BE2C (cell line): ENCODE measurements at regions not wholly inside any gene's neighbourhood (a gene's known extent, or its start where the extent isn't known, plus 50 kb on each side); places are given as distances from the start of the nearest gene placed in this dataset.

Source experiments
- DNase-seq: peaks from one replicate; pipeline ENCODE4 v3.0.0-alpha.2; 2020
- H3K27me3 ChIP-seq: fragments of 250-450 bp; sonication (Bioruptor Pico); 2 replicates; pipeline ENCODE4 v1.5.1; 2020; ENCODE audit warnings: mild to moderate bottlenecking
- H3K36me3 ChIP-seq: fragments of 250-450 bp; sonication (Bioruptor Pico); 2 replicates; pipeline ENCODE4 v1.5.1; 2020; ENCODE audit warnings: mild to moderate bottlenecking
- H3K4me1 ChIP-seq: fragments of 250-450 bp; sonication (Bioruptor Pico); 2 replicates; pipeline ENCODE4 v1.5.1; 2020
- H3K4me3 ChIP-seq: 2 replicates; pipeline ENCODE4 v1.5.1; 2011; ENCODE audit warnings: low read depth, low read length
- H3K9me3 ChIP-seq: fragments of 250-450 bp; sonication (Bioruptor Pico); 2 replicates; pipeline ENCODE4 v1.5.1; 2020
- TF ChIP-seq, protein P1 (sequence below): IDR thresholded peaks from 2 replicates; pipeline ENCODE4 v1.5.1; 2012; ENCODE audit warnings: mild to moderate bottlenecking, low read depth, low read length

DNA sequence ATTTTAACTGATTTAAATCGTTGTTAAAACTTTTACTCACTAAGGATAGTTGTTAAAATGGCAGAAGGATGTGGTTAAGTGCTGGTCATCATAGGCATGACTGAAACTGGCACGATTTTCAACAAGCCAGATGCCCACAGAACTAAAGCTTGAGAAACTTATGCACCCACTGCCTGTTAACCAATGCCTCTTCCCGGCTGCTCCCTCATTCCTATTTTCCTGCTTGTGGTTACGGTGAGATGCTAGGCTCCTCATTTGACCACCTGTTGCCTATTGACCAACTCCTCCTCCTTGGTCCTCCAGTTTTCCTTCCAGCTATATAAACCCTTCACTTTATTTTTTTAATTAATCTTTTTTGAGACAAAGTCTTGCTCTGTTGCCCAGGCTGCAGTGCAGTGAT is 238.7 kb downstream of the TFCP2L1 start:
- no peak for DNase-seq
- TF ChIP-seq, protein P1, sequence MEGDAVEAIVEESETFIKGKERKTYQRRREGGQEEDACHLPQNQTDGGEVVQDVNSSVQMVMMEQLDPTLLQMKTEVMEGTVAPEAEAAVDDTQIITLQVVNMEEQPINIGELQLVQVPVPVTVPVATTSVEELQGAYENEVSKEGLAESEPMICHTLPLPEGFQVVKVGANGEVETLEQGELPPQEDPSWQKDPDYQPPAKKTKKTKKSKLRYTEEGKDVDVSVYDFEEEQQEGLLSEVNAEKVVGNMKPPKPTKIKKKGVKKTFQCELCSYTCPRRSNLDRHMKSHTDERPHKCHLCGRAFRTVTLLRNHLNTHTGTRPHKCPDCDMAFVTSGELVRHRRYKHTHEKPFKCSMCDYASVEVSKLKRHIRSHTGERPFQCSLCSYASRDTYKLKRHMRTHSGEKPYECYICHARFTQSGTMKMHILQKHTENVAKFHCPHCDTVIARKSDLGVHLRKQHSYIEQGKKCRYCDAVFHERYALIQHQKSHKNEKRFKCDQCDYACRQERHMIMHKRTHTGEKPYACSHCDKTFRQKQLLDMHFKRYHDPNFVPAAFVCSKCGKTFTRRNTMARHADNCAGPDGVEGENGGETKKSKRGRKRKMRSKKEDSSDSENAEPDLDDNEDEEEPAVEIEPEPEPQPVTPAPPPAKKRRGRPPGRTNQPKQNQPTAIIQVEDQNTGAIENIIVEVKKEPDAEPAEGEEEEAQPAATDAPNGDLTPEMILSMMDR, result no peak
- no peaks in the 10 kb centered on the region for H3K36me3 ChIP-seq

DNA sequence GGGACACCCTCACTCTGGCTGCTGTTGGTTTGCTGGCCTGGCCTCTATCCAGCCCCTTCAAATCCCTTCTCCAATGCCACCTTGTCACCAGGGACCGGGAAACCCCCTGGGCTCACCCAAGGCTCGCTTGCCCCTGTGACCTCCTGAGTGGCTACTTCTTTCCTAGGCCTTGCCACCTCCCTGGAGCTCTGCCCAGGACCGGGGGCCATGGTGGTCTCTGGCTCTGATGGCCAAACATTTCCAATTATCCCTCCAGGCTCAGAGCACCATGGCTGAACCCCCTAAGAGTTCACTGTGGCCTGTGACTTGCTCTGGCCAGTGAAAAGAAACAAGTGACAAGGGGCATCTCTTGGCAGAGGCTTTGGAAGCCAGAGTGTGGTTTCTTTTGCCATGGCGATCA is 237.6 kb downstream of the TFCP2L1 start:
- no peaks in the 10 kb centered on the region for H3K36me3 ChIP-seq
- TF ChIP-seq, protein P1, result no peak

More for the DNA sequence above, 238.7 kb downstream of the TFCP2L1 start:
- no peaks in the 10 kb centered on the region for H3K9me3 ChIP-seq
- no peaks in the 10 kb centered on the region for H3K27me3 ChIP-seq
- no peaks in the 10 kb centered on the region for H3K4me1 ChIP-seq
- no peak overlapping the region for H3K4me3 ChIP-seq

DNA sequence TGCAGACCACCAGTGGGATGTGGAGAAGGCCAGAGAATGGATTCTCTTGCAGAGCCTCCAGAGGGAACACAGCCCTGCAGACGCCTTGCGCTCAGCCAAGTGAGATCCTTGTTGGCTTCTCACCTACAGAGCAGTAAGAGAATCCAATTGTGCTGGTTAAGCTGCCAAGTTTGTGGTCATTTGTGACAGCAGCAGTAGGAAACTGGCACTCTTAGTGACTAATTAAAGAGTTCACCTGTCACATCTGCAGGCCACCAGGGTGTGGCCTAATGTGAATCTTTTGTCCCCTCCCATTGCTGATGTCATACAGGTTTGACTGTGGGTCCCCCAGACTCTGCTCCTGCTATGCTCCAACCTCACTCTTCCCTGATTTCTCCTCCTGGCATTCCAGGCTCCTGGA is 235.9 kb downstream of the TFCP2L1 start:
- Histone ChIP-seq H3K4me3 (no peak overlapping the region), H3K4me1 (no peaks in the 10 kb centered on the region), H3K27me3 (no peaks in the 10 kb centered on the region), H3K9me3 (no peaks in the 10 kb centered on the region), H3K36me3 (no peaks in the 10 kb centered on the region)
- no peak for DNase-seq
- TF ChIP-seq, protein P1, result no peak

More for the DNA sequence above, 237.6 kb downstream of the TFCP2L1 start:
- Histone ChIP-seq H3K27me3 (no peaks in the 10 kb centered on the region), H3K9me3 (no peaks in the 10 kb centered on the region), H3K4me1 (no peaks in the 10 kb centered on the region), H3K4me3 (no peak overlapping the region)
- no peak for DNase-seq

DNA sequence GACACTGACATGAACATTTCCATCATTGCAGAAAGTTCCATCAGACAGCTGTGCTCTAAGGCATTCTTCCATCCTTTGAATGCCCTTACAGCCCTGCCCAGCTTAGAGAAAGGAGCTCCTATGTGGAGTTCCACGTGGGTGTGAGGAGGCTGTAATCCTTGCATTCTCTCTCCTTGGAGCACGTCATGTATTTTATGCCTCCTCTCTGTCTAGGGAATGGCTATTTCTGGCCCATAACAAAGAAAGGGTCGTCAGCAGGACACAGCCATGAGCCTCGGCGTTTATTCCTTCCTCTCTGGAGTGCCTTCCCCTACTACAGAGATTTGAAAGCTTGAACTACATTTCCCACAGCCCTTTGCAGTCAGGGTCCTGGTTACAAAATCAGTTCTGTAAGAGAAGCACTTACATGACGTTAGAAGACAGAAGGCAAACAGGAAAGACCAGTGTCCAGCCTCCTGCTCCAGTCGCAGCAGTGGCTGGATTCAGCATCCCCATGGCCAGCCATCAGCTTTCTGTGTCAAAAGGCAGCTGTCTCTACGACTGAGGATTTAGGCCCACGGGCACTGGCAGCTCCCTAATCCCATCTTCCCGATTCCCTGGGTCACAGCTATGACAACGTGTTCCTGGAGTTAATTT is 234.9 kb downstream of the TFCP2L1 start:
- no peaks in the 10 kb centered on the region for H3K4me1 ChIP-seq
- no peaks in the 10 kb centered on the region for H3K27me3 ChIP-seq
- DNase-seq, result no peak
- H3K9me3 ChIP-seq, result no peaks in the 10 kb centered on the region
- H3K36me3 ChIP-seq, result no peaks in the 10 kb centered on the region
- no peak overlapping the region for H3K4me3 ChIP-seq
- TF ChIP-seq, protein P1, result no peak

DNA sequence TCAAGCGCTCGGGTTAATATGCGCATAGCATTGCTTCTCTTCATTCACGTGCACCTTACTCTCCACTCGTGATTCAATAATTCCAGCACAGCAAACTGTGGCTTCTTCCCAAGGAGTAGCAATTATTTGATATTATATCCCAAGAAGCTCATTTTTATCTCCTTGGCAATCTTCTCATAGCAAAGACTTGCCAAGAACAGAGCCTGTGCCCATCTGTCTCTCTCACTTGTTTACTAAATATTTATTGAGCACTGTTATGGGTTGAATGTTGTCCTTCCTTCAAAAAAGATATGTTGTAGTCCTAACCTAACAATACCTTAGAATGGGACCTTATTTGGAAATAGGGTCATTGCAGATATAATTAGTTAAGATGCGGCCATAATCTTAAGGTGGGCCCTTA is 233.7 kb downstream of the TFCP2L1 start:
- DNase-seq, result no peak
- H3K27me3 ChIP-seq, result no peaks in the 10 kb centered on the region
- H3K36me3 ChIP-seq, result no peaks in the 10 kb centered on the region
- TF ChIP-seq, protein P1, result no peak
- H3K4me3 ChIP-seq, result no peak overlapping the region
- H3K4me1 ChIP-seq, result no peaks in the 10 kb centered on the region
- H3K9me3 ChIP-seq, result no peaks in the 10 kb centered on the region

DNA sequence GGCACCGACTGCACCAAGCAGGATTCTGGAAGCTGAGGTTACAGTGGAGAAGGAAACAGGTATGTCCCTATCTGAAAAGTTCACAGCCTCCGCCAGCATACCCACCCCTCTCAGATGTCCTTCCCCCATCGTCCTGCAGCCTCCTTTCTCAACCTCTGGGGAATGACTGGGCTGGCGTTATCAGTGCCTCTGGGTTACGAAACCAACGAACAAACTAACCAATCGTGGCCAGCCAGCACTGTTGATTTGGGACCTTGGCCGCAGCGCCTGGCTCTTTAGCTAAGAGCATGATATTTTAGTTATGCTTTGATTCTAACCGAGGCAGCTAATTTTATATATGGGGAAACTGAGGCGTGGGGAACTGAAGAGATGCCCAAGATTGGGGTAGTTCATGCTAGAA is 233.0 kb downstream of the TFCP2L1 start:
- DNase-seq, result no peak
- Histone ChIP-seq H3K9me3 (no peaks in the 10 kb centered on the region), H3K4me1 (no peaks in the 10 kb centered on the region), H3K4me3 (no peak overlapping the region), H3K36me3 (no peaks in the 10 kb centered on the region), H3K27me3 (no peaks in the 10 kb centered on the region)
- TF ChIP-seq, protein P1, result no peak
